Ovary (tissue), 3 donors: ENCODE measurements at regions not wholly inside any gene's neighbourhood (a gene's known extent, or its start where the extent isn't known, plus 50 kb on each side); places are given as distances from the start of the nearest gene placed in this dataset.

ENCODE experiments used
- POLR2A ChIP-seq: fragments of 450-650 bp; IDR thresholded peaks from one replicate; pipeline ENCODE4 v1.6.1; 2017; ENCODE audit warnings: antibody characterized with exemption, mild to moderate bottlenecking, moderate library complexity
- TF ChIP-seq, protein P1 (sequence below), 3 donors: fragments of 450-650 bp in 2 of 3; fragments of 200-600 bp in 1 of 3; IDR thresholded peaks; one replicate each; pipeline versions ENCODE4 v1.5.1 to v1.8.0; 2016 to 2022; ENCODE audit warnings: antibody characterized with exemption in 3 of 3, mild to moderate bottlenecking in 1 of 3
- donor health status: DM: no; HTN: no; CAD: no.

- TF ChIP-seq, protein P1, sequence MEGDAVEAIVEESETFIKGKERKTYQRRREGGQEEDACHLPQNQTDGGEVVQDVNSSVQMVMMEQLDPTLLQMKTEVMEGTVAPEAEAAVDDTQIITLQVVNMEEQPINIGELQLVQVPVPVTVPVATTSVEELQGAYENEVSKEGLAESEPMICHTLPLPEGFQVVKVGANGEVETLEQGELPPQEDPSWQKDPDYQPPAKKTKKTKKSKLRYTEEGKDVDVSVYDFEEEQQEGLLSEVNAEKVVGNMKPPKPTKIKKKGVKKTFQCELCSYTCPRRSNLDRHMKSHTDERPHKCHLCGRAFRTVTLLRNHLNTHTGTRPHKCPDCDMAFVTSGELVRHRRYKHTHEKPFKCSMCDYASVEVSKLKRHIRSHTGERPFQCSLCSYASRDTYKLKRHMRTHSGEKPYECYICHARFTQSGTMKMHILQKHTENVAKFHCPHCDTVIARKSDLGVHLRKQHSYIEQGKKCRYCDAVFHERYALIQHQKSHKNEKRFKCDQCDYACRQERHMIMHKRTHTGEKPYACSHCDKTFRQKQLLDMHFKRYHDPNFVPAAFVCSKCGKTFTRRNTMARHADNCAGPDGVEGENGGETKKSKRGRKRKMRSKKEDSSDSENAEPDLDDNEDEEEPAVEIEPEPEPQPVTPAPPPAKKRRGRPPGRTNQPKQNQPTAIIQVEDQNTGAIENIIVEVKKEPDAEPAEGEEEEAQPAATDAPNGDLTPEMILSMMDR (IDR thresholded peaks at IDR 0.05): no peak
- TF ChIP-seq POLR2A: no peak
Measured at GRCh38 chr3:182007441-182007840, 295.7 kb downstream of the SOX2 start.
